HG03175 (cell line): ENCODE measurements at regions not wholly inside any gene's neighbourhood (a gene's known extent, or its start where the extent isn't known, plus 50 kb on each side); places are given as distances from the start of the nearest gene placed in this dataset.
"Not testable (repeated sequence)": the region's sequence is repeated elsewhere in the genome, so short reads cannot be mapped to it uniquely, and the experiment has no call there.

Experiments
- ATAC-seq: cut with Tn5 transposase; IDR thresholded peaks from one replicate; pipeline ENCODE4 v1.9.1; 2021; ENCODE audit warnings: mild to moderate bottlenecking, moderate library complexity; ENCODE audit not compliant: unreplicated experiment

DNA sequence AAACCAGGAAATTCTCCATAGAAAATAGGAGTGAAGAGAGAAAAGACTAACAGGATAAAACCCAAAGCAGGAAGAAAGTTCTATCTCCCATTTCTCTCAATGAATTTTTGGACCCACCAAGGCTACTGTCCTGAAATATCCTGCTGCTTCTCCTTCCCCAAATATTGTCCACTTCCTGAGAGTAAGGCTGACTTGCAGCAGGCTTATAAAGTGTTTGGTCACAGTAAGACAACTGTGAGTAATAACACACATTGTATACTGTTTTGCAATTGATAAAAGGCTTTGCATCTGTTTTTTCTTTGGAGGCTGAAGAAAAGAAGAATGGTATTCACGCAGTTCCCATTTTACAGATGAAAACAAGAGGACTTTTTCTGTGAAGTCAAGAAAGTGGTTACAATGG lies 52.8 kb downstream of the FOXD4L6 start:
- not testable (repeated sequence) for ATAC-seq

DNA sequence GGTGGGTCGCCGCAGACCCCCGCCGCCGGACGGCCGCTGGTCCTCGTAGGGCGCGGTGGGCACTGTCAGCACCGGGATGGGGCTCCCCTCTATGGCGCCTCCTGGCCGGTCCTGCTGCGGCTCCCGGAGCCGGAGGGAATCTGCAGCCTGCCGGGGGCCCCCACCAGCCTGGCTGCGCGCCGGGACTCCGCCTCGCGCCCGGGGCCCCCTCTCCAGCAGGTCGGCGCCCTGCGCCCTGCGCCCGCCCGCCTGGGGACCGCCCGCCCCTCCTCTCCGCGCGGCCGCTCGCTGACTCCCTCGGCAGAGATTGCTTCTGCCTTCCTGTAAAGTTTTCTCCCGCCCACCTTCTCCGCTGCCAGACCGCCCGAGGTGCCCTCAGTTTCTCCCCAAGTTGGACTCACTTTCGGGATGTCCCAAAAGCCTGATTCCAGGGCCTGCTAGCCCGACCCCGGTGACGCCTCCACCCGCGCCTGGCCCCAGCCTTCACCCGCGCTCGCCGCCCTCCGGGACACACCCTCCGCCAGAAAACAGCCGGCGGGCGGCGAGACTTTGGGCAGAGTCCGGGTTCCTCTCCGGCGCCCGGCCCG lies 54.0 kb downstream of the FOXD4L6 start:
- peak; percentile 74 for ATAC-seq

DNA sequence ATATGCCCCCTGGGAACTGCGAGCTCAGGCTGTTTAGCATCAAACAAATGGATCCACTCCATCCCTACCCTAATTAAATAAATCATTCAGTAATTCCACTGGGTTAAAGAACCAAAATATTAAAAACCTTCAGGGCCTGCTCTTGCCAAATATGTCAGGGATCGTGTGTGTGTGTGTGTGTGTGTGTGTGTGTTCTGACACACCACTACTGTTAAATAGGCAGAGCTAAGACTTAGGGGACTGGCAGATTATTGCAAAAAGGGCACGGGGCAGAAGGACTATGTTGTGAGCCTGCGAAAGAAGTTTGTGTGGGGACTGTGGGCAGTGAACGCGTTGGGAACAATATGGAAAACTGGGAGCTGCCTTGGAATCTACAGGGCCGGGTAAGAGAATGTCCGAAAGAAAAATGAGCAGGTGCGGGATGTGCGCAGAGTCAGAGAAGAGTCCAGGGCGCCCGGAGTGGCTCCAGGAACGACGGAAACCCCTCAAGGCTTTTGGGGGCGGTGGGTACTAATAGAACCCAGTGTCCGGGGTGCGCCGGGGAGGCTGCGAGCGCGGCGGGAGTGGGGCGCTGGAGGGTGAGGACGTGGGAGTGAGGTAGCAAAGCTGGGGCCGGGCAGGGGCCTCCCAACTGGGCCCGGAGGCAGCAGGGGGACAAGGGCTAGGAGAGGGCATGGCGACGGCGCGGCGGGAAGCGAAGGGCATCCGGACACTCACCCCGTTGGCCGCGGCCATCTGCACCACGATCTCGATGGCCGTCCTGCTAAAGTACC lies 54.8 kb downstream of the FOXD4L6 start:
- ATAC-seq = not testable (repeated sequence)

DNA sequence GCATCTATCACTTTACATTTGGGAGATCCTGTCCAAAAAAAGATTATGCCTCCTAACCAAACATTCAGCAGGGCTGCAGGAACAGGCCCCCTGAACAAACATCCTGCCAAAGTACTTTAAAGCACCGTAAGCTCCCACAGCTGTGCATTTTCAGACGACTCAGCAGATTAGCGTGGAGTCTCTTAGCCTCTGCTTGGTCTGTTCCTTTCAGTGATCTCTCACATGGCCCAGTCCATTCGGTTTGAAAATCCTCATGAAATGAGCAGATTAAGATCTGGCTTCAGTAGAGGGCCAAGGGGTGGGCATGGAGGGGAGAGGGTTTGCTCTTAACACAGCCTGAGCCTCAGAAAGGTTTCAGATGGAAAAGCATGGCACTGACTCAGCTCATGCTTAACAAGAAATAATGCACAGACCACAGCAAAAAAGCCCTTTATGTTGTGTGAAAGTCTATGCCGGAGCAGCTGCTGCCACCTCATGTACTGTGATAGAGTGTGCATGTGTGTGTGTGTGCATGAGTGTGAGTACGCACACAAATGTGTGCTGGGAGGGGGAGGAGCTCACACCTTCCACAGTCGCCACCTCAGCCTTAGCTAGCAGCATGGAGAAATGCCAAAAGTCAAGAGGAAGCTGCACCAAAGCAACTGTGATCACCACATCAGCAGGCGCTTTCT lies 64.2 kb downstream of the FOXD4L6 start:
- ATAC-seq = peak; percentile 84

DNA sequence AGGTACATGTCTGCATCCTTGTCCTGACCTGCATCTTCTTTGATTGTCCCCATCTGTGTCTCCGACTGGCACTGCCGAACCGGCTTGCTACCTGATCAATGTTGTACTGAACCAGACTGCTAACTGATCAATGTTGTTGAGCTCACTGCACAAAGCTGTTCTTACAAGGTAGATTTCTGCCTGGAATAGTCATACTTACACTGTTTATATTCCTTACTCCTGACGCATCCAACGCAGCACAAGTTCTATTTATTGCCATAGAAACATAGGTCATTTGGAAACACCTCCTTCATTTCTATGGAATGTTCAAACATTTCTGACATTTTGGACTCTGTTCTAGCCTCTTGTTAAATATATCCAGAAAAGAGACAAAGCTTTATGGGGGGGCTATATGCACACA lies 65.2 kb downstream of the FOXD4L6 start:
- not testable (repeated sequence) for ATAC-seq

DNA sequence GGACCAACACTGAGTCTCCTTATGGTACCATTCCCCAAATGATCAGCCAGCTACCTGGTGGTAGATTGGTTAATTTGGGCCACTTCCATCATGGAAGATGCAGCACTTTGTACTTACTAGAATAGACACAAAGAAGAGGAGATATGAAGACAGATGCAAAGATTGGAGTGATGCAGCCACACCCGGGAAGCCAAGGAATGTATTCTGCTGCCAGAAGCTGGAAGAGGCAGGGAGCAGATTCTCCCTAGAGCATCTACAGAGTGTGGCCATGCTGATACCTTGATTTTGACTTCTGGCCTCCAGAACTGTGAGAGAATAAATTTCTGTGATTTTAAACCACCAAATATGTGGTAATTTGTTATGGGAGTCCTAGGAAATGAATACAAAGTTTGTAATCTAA lies 68.9 kb downstream of the FOXD4L6 start:
- not testable (repeated sequence) for ATAC-seq

DNA sequence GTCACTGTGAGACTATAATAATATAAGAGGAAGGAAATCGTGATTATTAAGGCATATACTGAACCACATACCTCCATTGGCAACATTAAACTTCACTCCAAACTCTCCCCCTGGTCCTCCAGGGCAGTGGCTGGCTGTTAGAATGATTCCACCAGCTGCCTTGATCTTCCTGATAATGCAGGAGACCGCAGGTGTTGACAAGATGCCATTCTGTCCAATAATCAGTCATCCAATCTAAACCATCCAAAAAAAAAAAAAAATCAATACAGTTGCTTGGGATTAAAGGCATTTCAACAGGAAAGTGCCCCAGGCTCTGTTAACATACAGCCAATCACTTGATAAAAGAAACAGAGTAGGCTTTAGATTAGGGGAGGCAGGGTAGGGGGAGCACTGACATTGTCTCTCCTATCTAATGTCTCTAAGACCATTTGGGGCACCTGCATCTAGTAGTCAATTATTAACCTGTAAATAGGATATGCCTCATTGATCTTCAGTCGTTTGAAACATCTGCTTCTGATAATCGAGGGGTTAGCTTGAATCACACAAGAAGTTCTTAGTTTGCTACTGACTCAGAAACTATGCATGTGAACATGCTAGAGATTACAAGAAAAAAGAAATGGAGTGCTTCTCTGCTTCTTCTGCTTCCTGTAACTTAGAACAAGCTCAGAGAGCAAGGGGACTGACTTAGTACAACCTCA lies 74.7 kb downstream of the FOXD4L6 start:
- ATAC-seq = peak; percentile 92

DNA sequence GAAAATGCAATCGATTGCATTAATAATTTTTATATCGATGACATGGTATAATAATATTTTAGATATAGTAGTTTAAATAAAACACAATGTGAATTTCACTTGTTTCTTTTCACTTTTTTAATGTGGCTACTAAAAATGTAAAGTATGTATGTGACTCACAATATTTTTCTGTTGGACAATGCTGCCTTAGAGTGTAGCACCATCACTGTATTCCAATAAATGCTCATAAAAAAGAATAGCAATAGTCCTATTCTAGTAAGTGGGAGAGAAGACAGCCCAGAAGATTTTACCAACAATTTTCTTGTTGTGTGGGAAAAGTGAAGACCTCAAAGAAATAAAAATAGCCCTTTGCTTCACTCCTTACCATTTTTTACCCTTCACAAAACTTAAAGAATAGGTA lies 79.8 kb downstream of the FOXD4L6 start:
- not testable (repeated sequence) for ATAC-seq

DNA sequence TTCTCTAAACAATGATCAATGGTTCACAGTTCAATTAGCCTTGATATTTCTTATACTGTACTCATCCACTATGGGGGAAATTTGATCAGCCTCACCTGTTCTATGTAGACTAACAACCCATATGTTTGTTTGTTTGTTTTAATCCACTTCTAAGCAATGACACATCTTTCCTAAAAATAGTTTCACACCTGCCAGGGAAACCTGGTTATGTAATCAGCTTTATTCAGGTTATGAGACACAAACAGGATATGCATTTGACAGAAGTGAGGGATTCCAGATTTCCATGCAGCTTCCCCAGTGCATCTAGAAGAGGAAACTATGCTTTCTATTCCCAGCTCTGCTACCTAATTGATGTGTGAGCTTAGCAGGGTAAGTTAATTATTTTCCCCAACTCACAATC lies 80.7 kb downstream of the FOXD4L6 start:
- ATAC-seq = not testable (repeated sequence)

DNA sequence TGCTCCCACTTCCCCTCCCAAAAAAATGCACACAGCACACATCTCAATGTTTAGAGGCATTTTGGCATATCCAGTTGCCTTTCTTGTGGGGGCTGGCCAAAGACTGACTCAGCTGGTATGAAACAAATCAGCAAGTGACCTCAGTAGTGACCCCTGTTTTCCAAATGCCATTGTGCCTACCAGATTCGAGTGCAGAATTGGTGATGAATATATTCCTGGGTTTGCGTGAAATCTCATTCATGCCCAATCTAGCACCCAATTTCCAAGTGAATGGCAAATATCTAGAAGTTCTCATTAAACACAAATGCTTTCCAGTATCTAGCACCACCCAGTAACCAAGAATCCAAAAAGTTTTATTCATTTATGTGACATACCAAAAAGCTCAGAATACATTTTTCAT lies 83.6 kb downstream of the FOXD4L6 start:
- not testable (repeated sequence) for ATAC-seq

DNA sequence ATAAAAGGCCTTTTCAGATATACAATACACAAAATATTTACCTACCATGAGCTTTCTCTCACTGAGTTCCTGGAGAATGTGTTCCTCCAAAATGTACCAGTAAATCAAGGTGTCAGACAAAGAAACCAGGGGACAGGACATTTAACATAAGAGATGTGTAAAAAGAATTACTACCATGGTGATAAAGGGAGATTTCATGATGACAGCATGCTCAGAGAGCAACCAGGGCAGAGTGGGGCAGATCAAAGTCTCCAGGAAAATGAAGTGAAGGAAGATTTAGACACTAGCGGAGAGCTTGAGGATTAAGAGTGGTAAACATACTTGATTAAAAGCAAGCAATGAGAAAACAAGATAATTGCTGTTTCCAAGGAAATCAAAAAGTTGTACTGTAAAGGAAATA lies 85.0 kb downstream of the FOXD4L6 start:
- ATAC-seq = not testable (repeated sequence)

DNA sequence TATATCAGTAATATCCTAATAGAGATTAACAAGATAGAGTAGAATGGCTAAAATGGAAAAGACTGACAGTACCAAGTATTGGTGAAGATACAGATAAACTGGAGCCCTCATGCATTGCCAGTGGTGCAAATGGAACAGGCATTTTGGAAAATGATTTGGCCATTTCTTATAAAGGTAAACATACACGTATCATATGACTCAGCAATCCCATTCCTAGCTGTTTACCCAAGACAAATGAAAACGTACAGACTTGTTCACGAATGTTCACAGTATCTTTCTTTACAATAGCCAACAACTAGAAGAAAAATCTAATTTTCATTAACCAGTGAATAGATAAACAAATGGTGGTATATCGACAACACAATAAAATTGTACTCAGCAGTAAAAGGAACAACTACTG lies 86.4 kb downstream of the FOXD4L6 start:
- ATAC-seq = not testable (repeated sequence)

DNA sequence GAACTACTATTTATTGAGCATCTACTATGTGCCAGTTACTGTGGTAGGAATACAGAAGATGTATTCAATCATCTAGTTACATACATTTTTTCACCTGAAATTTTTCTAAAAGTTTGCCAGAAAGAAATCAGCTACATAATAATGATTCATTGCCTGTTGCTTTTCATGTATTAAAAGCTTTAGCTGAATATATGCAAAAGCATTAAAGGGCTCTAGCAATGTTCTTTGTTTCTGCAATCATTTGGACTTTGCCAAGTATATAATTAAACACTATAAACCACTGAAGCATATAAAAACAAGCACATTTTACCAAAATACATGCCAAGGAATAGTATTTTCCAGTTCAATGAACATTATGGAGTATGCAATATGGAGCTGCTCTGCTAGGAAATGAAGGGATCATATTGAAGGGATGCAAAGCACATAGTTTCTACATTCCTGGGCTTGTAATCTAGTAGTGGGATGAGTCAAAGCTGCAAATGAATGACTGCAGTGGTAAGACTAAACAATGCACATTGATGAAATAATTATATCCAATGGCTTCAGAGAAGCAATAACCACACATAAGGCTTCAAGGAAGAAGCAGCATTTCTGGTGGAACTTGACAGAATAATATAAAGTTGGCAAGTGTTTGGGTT lies 87.7 kb downstream of the FOXD4L6 start:
- not testable (repeated sequence) for ATAC-seq

DNA sequence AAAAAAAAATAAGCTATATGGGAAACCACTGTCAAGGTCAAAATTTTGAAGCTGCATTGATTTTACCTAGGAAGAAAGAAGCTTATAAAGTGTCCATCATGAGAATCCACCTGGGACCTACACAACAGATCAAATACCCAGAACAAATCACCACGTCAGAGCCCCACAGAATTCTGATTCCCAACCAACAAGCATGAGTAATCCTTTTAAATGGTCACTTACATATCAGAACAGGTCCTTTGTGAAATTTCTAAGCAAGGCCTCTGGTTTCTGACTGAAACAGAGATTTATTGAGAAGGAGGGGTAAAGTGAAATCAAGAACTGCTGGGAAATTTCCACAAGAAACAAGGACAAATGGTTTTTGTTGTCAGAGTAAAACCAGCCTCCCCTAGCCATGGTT lies 93.2 kb downstream of the FOXD4L6 start:
- ATAC-seq = not testable (repeated sequence)

DNA sequence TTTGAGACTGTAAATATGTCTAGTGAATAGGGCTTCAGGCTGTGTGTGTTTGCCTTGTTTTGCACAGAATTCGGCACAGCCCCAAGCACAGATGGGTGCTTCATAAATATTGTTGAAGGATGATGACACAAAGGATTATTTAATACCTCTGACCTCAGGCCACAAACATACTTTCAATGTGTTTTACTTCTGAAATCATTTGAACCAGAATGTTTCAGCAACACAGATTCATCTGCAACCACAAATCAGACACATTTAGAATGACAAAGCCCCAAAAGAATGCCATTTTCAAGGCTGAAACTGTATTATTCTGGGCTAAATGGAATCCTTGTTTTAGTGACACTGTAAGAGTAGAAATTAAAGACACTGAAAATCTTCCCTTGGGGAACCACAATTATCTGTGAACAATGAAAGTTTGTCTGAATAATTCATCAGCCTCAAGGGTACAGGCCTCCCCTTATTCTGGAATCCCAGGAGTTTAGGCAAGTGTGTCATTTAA lies 93.7 kb downstream of the FOXD4L6 start:
- not testable (repeated sequence) for ATAC-seq

DNA sequence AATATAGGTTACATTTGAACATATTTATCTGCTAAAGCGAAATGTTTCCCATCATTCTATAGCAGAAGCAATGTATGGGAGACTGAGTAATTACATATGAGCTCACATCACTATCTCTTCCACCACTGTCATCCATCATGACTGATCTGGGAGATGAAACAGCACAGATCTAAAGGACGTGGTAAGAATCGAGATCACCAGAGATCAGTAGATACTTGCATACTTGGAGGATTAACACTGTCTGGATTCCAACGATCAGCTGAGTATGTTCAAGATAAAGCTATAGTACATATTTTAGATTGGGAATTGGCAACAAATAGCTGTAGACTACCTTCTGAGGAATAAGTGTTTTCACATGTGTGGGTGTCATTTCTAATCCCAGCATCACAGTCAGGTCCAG lies 94.6 kb downstream of the FOXD4L6 start:
- not testable (repeated sequence) for ATAC-seq

DNA sequence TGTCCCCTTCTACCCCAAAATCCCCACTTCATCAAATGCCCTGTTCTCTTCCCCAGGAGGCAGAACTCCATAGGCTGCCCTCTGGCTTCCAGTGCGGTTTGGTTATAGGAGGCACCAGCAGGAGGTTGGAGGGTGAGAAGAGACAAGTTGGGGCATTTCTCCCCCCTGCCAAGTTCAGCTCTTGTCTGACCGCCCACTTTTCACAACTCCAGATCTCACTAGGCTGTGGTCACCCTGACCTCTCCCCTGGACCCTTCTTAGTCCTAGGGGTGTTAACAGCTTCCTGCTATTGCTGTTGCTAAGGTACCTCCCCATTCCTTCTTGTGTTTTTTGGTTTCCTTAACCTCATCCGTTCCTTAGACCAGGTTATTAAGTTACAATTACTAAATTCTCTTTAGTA lies 95.1 kb downstream of the FOXD4L6 start:
- not testable (repeated sequence) for ATAC-seq

DNA sequence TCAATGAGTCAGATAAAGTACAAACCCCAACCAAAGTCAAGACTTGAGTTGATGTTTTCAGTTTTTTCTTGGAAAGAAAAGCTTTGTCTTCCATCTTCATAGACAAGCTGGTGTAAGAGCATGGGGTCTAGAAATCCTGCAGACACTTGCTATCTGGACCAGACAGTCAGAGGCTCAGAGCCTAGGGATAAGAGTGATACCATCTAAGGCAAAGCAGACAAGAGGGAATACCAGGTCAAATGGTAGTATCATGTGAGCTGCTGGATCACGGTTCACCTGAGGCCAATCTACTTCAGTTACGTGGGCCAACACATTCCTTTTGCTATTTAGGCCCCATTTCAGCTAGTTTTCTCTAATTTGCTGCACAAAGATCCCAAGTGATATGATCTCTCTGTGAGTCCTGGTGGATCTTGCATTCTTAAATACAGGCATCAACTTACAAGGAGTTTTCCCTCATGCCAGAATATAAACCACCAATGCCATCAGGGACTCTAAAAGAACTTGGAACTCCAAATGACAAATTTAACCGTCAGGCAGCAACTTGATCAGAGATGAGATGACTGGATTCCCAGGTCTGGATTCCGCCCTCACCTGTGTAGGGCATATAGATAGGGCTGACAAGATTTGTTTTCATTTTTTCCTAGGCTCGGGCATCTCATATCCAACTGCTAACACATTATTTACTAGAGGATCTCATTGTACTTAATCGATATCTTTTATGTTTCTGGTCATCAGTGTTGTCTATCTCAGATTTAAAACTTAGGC lies 101.4 kb downstream of the FOXD4L6 start:
- not testable (repeated sequence) for ATAC-seq

DNA sequence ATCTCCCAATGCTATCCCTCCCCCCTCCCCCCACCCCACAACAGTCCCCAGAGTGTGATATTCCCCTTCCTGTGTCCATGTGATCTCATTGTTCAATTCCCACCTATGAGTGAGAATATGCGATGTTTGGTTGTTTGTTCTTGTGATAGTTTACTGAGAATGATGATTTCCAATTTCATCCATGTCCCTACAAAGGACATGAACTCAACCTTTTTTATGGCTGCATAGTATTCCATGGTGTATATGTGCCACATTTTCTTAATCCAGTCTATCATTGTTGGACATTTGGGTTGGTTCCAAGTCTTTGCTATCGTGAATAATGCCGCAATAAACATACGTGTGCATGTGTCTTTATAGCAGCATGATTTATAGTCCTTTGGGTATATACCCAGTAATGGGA lies 106.1 kb downstream of the FOXD4L6 start:
- ATAC-seq = not testable (repeated sequence)
